ENCODE measurements at regions not wholly inside any gene's neighbourhood (a gene's known extent, or its start where the extent isn't known, plus 50 kb on each side); places are given as distances from the start of the nearest gene placed in this dataset.

DNA sequence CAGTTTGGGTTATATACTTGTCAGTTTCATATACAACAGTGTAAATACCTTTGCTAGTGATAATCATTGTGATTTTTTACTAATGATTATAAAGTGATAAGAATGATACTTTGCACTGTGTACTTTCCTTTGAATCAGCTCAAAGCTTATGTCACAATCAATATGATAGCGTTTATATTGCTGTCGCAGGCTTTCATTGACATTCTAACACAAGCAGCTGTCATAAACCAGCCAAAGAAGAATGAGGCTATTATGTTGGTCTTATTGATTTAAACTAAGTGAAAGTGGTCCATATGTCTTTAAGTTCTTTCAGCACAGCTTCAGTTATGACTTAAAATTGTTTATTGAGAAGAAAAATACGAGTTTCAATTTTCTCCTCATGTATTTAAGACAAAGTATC lies 272.7 kb upstream of the RGMB start:
- Histone ChIP-seq H3K27ac (ENCODE audit: low read depth in 1 of 2, low read length in 2 of 2) (no peak overlapping the region), H3K27me3 (ENCODE audit: control insufficient read depth in 2 of 2, insufficient read depth in 2 of 2, low read length in 2 of 2) (no peaks in the 10 kb centered on the region), H4K20me1 (ENCODE audit: insufficient read depth, low read length) (no peaks in the 10 kb centered on the region), H3K9ac (ENCODE audit: insufficient read depth, low read length, poor library complexity, severe bottlenecking) (no peak overlapping the region), H3K4me2 (replicated peaks; ENCODE audit: extremely low read depth, low read length, poor library complexity, severe bottlenecking) (no peak overlapping the region), H2AFZ (ENCODE audit: insufficient read depth, low read depth, low read length, poor library complexity, severe bottlenecking) (no peak overlapping the region), H3K36me3 (replicated peaks in 1 of 2; ENCODE audit: control insufficient read depth in 1 of 2, insufficient read depth in 2 of 2, low read length in 2 of 2) (no peaks in the 10 kb centered on the region), H3K9me3 (replicated peaks in 1 of 2; ENCODE audit: control insufficient read depth in 1 of 2, insufficient read depth in 1 of 2, low read length in 2 of 2) (peaks cover 0 to 3% of the 10 kb centered on the region in 2 donors), H3K4me3 (replicated peaks in 1 of 3; ENCODE audit: low read depth in 2 of 3, low read length in 3 of 3) (no peak overlapping the region), H3K4me1 (ENCODE audit: control insufficient read depth in 1 of 2, insufficient read depth in 2 of 2, low read length in 2 of 2) (no peaks in the 10 kb centered on the region), H3K79me2 (ENCODE audit: insufficient read depth, low read length) (no peaks in the 10 kb centered on the region)
- DNase-seq: no peak
- Mint-ChIP-seq H3K36me3 (no peaks in the 10 kb centered on the region), H3K9me3 (peaks cover 0 to 2% (median 0%) of the 10 kb centered on the region in 7 donors), H3K4me1 (no peaks in the 10 kb centered on the region), H3K4me3 (no peak overlapping the region), H3K27ac (no peak overlapping the region), H3K27me3 (ENCODE audit: low read depth in 3 of 3) (no peaks in the 10 kb centered on the region)
- WGBS (ENCODE audit: insufficient coverage): no CpG with 5 or more reads among the region's 3 CpGs
- intact Hi-C loops (cut with micrococcal nuclease): no loop called here
- TF ChIP-seq, protein P1, sequence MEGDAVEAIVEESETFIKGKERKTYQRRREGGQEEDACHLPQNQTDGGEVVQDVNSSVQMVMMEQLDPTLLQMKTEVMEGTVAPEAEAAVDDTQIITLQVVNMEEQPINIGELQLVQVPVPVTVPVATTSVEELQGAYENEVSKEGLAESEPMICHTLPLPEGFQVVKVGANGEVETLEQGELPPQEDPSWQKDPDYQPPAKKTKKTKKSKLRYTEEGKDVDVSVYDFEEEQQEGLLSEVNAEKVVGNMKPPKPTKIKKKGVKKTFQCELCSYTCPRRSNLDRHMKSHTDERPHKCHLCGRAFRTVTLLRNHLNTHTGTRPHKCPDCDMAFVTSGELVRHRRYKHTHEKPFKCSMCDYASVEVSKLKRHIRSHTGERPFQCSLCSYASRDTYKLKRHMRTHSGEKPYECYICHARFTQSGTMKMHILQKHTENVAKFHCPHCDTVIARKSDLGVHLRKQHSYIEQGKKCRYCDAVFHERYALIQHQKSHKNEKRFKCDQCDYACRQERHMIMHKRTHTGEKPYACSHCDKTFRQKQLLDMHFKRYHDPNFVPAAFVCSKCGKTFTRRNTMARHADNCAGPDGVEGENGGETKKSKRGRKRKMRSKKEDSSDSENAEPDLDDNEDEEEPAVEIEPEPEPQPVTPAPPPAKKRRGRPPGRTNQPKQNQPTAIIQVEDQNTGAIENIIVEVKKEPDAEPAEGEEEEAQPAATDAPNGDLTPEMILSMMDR (IDR thresholded peaks at IDR 0.05): no peak

DNA sequence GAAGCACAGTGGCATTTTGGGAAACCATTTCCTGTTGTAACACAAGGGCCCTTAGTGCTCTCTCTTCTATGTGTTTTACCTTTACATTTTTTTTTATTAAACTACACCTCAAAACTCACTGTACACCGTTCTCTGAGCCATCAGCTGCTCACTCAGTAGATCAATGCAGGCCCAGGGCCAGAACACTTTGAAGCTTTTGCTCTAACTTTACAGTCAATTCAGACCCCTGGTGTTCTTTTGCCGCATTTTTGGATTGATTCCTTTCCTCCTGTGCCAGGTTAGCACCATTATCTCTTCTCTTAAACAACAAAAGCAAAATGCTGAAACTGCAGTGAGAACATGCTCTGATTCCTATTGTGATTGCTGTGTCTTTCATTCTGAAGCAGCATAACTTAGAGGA lies 269.8 kb upstream of the RGMB start:
- H3K4me1 Mint-ChIP-seq: no peaks in the 10 kb centered on the region

More for the DNA sequence above, 269.8 kb upstream of the RGMB start:
- Histone ChIP-seq H3K79me2 (ENCODE audit: insufficient read depth, low read length) (no peaks in the 10 kb centered on the region), H3K36me3 (replicated peaks in 1 of 2; ENCODE audit: control insufficient read depth in 1 of 2, insufficient read depth in 2 of 2, low read length in 2 of 2) (no peaks in the 10 kb centered on the region), H3K27ac (ENCODE audit: low read depth in 1 of 2, low read length in 2 of 2) (no peak overlapping the region), H3K9me3 (replicated peaks in 1 of 2; ENCODE audit: control insufficient read depth in 1 of 2, insufficient read depth in 1 of 2, low read length in 2 of 2) (peaks cover 0 to 3% of the 10 kb centered on the region in 2 donors), H3K4me3 (replicated peaks in 1 of 3; ENCODE audit: low read depth in 2 of 3, low read length in 3 of 3) (no peak overlapping the region), H4K20me1 (ENCODE audit: insufficient read depth, low read length) (no peaks in the 10 kb centered on the region), H2AFZ (ENCODE audit: insufficient read depth, low read depth, low read length, poor library complexity, severe bottlenecking) (no peak overlapping the region), H3K4me1 (ENCODE audit: control insufficient read depth in 1 of 2, insufficient read depth in 2 of 2, low read length in 2 of 2) (no peaks in the 10 kb centered on the region), H3K9ac (ENCODE audit: insufficient read depth, low read length, poor library complexity, severe bottlenecking) (no peak overlapping the region), H3K27me3 (ENCODE audit: control insufficient read depth in 2 of 2, insufficient read depth in 2 of 2, low read length in 2 of 2) (no peaks in the 10 kb centered on the region), H3K4me2 (replicated peaks; ENCODE audit: extremely low read depth, low read length, poor library complexity, severe bottlenecking) (no peak overlapping the region)
- DNase-seq: no peak
- no peak overlapping the region for H3K27ac Mint-ChIP-seq
- WGBS (ENCODE audit: insufficient coverage): 86% methylated on average over 2 of the region's 2 CpGs
- peaks cover 0 to 4% (median 0%) of the 10 kb centered on the region in 7 donors for H3K9me3 Mint-ChIP-seq
- H3K27me3 Mint-ChIP-seq (ENCODE audit: low read depth in 3 of 3): no peaks in the 10 kb centered on the region
- H3K36me3 Mint-ChIP-seq: no peaks in the 10 kb centered on the region
- TF ChIP-seq, protein P1 (IDR thresholded peaks at IDR 0.05): no peak
- intact Hi-C loops (cut with micrococcal nuclease): no loop called here
- H3K4me3 Mint-ChIP-seq: no peak overlapping the region
